GM18870 (cell line): ENCODE measurements at regions not wholly inside any gene's neighbourhood (a gene's known extent, or its start where the extent isn't known, plus 50 kb on each side); places are given as distances from the start of the nearest gene placed in this dataset.

Experiments
- ATAC-seq: cut with Tn5 transposase; IDR thresholded peaks from one replicate; pipeline ENCODE4 v1.9.1; 2021; ENCODE audit warnings: moderate library complexity; ENCODE audit not compliant: unreplicated experiment

DNA sequence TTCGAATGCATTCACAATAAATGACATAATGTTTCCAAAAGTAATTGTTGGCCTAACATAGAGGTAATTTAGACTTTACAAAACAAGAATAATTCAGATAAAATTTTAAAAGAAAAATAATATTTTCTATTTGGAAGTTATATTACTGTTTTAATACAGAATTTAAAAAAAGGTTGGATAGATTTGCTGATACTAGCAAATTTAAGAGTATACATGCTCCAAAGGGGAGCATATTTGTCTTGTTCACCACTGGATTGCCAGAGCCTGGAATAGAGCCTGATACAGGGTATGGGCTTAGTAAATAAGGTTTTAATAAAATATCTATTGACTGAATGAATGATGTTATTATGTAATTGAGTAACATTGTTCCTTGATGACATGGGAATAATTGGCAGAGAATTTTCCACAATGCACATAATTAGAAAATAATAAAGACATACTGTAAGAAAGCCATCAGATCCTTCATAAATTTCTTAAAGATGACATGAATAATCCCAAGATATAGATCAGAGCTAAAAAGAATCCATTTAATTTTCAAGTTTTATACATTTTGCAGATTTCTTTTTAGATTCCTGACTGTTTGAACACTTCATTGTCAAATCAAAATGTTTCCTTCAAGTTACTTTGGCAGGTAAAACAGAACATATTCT, 305.3 kb downstream of the SLC6A15 start:
- ATAC-seq, result no peak

- ATAC-seq, result no peak
Measured at GRCh38 chr12:84605983-84606382, 306.6 kb downstream of the SLC6A15 start.

DNA sequence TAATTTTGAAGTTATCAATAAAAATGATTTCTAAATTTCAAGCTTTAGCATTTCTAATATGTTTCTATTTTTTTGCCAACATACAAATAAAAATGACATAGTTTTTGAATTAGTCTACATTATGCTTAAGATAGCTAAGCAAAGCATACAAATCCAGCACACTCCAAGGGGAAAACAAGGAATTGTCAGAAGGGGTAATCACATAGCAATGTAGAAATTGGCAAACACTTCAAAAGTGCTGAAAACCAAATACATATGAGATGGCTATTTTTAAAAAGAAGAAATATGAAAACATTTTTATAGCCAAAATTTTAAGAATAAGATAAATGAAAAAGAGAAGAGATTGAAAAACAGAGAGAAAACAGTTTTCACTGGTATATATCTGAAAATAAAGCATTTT, 308.0 kb downstream of the SLC6A15 start:
- no peak for ATAC-seq

- ATAC-seq, result no peak
Measured at GRCh38 chr12:84603484-84604248, 308.9 kb downstream of the SLC6A15 start.

DNA sequence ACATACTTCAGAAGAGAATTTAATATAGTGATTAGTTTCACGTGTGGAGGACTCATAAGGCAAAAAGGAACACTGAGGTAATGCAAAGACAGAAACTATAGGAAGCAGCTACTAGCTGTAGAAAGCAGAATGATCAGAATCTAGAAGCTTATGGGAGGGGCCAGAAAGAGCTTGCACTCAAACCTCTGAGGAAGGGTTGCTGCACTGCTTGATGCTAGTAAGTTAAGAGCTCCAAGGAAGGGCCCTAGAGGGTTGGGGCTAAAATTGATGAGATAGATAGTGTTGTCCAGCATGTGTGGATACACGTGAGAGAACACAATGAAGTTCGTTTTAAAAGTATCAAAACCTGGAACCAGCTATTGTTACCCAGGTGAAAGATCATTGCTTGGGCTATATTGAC, 311.1 kb downstream of the SLC6A15 start:
- no peak for ATAC-seq

DNA sequence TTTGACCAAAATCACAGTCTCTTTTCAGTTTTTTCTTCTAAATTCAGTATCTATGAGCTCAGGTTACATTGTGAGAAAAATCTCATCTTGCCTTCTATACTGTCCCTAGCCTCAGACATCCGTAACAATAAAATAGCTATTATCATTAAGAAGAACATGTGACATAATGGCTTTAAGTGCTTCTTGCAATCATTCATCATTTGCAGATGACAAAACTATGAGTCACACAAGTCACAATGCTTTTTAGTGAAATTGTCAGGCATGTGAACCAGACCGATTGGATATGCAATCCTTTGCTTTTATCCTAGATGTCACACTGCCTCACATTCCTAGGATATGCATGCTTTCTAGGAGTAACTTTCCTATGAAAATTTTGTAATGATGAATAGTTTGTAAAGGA, 313.1 kb downstream of the SLC6A15 start:
- ATAC-seq, result no peak

GRCh38 chr12:84596266-84596665, 316.3 kb downstream of the SLC6A15 start:
- no peak for ATAC-seq

DNA sequence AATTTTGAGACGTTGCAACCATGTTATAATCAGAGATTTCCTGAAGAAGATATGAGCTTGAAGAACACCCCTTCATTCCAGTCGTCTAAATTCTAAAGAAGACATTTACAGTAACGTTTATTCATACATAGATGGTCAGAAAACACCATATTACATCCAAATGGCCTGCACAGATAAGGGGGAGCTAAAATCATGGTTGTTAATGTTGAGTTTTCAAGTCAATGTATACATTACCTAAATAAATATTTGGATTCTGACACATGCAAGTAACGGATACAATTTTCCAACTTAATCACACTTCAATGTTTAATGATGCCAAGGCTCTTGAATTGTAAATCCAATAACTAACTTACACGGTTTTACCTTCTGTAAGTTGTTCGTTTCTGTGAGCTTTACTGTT, 318.4 kb downstream of the SLC6A15 start:
- no peak for ATAC-seq

- no peak for ATAC-seq
Measured at GRCh38 chr12:84585776-84586395, 326.7 kb downstream of the SLC6A15 start.

DNA sequence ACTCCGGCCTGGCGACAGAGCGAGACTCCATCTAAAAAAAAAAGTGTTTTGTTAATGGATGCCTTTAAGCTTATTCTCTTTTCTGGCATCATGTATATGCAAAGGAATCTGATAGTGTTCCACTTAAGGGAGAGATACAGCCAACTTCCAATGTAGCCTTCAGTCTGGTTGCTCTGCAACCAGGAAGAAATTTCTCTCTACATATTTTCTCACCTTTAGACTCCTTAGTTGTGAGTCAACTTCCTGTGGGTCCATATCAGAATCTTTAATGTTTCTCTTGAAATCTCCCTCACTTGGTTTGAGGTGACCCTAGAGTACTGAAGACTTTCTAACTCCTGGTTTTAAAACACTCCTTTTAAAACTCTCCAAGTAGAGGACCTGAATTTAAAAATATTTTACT, 340.4 kb downstream of the SLC6A15 start:
- ATAC-seq, result no peak

DNA sequence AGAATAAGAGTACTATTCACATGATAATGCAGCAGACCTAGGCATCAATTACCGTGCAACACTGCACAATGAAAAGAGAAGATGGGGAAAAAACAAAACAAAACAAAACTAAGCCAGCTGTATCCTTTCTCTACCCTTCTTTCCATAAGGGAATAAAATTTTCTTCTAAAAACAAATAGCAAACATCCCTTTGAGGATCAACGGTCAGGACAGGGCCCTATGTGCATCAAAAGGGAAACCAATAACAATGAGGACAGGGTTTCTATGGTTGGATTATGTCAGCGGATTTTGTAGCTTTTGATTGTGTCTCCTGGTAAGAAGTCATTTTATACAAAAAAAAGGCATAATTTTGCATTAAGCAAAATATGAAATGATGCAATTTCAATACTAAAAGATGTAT, 350.3 kb downstream of the SLC6A15 start:
- ATAC-seq, result no peak

DNA sequence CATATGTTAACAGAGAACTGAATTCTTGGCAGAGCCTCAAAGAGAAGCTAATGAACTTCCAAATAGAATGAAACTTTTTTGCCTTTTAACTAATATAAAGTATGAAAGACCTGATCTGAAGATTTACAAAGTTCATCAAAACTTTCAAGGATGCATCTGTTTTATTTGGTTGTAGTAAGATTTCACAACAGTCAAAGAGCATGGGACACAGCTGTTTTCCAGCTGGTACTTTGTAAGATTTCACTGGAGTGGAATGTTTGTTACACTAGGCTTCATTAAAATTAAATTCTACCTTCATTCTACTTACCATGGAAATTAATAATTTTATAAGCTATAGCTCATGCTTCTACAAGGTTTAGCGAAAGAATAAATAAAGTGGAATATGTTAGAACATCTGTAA, 351.2 kb downstream of the SLC6A15 start:
- no peak for ATAC-seq

DNA sequence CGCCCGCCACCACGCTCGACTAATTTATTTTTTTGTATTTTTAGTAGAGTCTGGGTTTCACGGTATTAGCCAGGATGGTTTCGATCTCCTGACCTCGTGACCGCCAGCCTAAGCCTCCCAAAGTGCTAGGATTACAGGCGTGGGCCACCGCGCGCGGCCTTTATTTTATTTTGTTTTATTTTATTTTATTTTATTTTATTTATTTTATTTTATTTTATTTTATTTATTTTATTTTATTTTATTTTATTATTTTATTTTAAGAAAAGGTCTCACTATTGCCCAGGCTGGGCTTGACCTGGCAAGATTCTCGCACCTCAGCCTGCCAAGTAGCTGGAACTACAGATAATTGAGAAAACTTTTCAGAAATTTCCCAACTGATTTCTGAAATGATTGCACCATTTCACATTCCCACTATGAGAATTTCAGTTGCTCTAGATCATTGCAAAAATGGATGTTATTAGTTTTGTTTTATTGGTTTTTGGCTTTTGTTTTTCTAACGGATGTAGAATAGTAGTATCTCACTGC, 358.3 kb downstream of the SLC6A15 start:
- ATAC-seq, result no peak

DNA sequence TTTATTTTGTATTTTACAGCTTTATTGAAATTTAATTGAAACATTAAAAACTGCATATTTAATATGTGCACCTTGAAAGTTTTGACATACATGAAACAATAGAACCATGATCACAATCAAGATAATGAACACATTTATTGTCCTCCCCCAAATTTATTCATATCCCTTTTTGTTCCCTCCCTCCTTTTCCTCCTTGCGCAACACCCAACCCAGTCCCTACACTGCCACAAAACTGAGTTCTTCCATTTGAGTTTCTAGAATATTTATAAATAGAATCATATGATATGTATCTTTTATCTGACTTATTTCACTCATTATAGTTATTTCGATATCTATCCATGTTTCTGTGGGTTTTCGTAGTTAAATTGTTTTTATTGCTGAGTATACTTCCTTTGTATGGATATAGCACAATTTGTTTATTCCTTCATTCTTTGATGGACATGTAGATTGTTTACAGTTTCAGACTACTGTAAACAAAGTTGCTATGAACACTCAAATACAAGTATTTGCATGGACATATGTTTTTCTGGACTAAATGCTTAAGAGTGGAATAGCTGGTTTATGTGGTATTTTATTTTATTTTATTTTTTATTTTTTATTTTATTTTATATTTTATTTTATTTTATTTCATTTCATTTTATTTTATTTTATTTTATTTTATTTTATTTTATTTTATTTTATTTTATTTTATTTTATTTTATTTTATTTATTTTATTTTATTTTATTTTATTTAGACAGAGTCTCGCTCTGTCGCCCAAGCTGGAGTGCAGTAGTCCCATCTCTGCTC, 359.1 kb downstream of the SLC6A15 start:
- ATAC-seq, result no peak

DNA sequence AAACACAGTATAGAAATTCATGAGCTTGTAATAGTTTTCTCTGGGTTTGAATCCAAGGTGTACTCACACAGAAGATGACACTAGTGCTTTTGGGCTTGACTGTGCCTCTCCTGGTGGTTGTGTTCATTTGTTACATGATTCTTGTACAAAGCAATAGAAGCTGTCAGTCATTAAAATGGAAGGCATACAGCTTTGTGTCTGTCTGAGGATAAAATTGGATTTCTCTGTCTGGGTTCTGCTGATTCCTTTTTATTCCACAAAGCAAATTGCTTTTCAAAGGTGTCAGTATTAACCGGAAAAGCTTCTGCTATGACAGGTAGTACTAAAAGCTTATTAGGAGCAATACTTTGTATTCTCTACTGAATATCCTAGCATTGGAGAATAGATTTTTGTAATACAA, 361.2 kb downstream of the SLC6A15 start:
- no peak for ATAC-seq

GRCh38 chr12:84550518-84550917, 362.1 kb downstream of the SLC6A15 start:
- ATAC-seq, result no peak

DNA sequence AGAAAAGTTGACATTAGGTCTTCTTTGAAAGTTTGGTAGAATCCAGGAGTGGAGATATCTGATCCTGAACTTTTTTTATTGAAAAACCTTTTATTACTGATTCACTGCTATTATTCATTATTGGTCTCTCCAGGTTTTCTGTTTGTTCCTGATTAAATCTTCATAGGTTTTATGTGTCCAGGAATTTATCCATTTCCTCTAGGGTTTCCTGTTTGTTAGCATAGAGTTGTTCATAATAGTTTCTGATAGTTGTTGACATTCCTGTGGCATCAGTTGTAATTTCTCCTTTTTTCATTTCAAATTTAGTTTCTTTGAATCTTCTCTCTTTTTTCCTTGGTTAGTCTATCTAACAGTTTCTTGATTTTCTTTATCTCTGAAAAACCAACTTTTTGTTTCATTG, 370.3 kb downstream of the SLC6A15 start:
- no peak for ATAC-seq

DNA sequence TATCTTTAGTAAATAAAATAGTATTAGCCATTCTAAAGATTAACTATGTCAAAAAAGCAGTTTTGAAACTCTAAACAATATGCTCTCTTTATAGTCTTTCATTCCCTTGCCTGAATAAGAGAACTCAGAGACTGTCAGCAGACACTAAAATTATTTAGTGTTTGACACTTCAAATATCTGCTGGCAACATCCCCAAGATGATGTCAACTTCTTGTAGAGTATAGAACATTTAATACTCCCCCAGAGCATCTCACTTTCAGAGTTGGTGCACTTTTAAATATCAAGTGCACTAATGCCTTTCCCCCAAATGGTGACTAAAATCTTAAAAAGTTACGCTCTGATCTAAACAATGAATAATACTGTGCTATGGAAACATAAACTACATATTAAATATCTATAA, 374.9 kb downstream of the SLC6A15 start:
- no peak for ATAC-seq

DNA sequence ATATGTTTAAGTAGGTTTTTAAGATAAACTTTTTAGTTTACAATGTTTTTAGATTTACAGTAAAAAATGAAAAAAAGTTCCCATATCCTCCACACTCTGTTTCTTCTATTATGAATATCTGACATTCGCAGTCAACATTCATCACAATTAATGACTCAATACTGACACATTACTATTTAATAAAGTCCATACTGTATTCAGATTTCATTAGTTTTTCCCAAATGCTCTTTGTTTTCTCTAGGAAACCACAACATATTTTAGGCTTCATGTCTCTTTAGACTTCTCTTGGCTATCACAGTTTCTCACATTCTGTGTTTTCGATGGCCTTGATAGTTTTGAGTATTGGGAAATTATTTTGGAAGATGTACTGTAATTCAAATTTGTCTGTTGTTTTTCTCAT, 399.8 kb downstream of the SLC6A15 start:
- no peak for ATAC-seq

GRCh38 chr12:84508851-84509260, 403.7 kb downstream of the SLC6A15 start:
- ATAC-seq, result peak; percentile 13
